CD4-positive, alpha-beta T cell treated with Interleukin-2 at 100 ng/mL for 4 hours (primary cell): ENCODE measurements at regions not wholly inside any gene's neighbourhood (a gene's known extent, or its start where the extent isn't known, plus 50 kb on each side); places are given as distances from the start of the nearest gene placed in this dataset.
A peak's percentile ranks its signal among the peaks of the same experiment; 100 is the strongest.
"Not testable (repeated sequence)": the region's sequence is repeated elsewhere in the genome, so short reads cannot be mapped to it uniquely, and the experiment has no call there.

ENCODE experiments used
- DNase-seq: peaks from one replicate; pipeline ENCODE4 v3.0.0-alpha.2; 2020; ENCODE audit warnings: low spot score

DNA sequence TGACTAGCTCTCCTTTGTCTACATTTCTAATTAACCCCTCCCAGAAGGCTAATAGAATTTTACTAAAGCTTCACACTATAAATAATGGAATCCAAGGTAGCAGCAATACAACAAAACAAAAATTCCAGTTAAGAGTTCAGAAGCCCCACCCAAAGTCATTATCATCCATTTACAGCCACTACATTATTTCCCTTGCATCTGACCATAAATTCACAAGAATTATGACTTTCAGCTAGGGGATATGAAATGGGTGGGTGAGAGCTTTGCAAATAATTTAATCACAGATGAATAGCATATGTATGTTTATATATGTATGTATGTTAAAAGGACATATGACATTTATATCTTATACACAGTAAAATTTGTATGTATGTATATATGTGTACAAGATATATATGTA is 65.3 kb upstream of the PTGDR start:
- no peak for DNase-seq

DNA sequence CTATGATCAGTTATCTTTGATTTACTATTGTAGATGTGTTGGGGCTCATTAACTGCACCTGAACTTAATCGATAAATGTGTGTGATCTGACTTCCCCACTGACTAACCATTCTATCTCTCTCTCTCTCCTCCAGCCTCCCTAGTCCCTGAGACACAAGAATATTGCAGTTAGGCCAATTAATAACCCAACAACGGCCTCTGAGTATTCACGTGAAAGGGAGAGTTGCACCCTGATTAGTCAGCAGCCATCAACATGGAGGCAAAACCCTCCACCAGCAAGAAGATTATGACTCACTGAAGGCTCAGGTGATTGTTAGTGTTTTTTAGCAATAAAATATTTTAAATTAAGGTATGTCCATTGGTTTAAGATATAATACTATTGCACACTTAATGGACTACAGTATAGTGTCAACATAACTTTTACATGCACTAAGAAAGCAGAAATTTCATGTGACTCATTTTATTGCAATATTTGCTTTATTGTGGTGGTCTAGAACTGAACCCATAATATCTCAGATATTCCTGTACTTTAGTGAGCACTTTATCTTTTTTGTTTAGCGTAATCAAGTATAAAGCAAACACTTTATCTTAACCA is 77.1 kb upstream of the PTGDR start:
- no peak for DNase-seq

GRCh38 chr14:52189325-52189724 is 78.2 kb upstream of the PTGDR start:
- DNase-seq = no peak

DNA sequence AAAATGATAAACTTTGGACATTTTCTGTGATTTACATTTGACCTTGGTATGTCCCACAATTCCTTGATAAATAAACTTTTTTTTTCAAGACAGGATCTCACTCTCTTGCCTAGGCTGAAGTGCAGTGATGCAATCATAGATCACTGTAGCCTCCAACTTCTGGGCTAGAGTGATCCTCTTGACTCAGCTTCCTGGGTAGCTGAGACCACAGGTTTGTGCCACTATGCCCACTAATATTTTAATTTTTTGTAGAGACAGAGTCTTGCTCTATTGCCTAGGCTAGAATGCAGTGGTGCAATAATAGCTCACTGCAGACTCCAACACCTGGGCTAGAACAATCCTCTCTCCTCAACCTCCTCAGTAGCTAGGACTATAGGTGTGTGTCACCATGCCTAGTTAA is 79.1 kb upstream of the PTGDR start:
- DNase-seq = no peak

DNA sequence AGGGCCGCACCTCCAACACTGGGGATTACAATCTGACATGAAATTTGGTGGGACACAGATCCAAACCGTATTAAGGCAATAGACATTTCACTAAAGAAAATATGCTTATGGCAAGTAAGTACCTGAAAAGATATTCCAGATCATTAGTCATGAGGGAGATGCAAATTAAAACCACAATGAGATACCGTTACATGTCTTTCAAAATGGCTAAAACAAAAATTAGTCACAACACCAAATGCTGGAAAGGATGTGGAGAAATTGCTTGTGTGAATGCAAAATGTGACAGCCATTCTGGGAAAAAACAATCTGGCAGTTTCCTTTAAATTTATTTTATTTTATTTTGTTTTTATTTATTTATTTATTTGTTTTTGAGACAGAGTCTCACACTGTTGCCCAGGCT is 82.3 kb upstream of the PTGDR start:
- no peak for DNase-seq

GRCh38 chr14:52182853-52183252 is 84.6 kb upstream of the PTGDR start:
- no peak for DNase-seq

DNA sequence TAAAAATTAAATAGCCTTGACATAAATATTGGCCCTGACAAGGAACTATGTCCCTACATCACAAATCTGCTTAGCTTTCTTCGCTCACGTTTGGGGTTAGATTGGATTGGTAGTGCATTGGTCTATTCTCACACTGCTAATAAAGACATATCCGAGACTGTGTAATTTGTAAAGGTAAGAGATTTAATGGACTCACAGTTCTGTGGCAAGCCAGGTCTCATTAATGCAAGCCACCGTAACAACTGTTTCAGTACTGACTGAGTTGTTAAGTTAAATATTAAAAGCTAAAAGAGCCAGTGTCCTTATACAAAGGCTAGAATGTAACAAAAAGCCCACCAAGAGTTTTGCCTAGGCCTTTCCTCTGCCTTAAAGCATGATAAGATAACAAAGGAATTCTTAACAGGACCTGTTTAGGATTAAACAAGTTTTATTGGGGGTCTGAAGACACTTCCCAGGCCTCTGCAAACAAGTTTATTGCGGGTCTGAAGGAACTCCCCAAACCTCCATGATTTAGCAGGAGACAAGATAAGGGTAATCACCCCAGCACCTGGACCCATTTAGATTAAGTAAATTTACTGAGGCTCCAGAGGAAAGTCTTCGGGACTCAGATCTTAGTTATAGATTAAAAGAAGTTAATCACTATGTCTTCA is 88.2 kb upstream of the PTGDR start:
- DNase-seq = no peak

GRCh38 chr14:52175982-52176502 is 91.5 kb upstream of the PTGDR start:
- peak; percentile 62 for DNase-seq

- DNase-seq = not testable (repeated sequence)
These were observed 95.6 kb upstream of the PTGDR start for GRCh38 chr14:52171932-52172331.

DNA sequence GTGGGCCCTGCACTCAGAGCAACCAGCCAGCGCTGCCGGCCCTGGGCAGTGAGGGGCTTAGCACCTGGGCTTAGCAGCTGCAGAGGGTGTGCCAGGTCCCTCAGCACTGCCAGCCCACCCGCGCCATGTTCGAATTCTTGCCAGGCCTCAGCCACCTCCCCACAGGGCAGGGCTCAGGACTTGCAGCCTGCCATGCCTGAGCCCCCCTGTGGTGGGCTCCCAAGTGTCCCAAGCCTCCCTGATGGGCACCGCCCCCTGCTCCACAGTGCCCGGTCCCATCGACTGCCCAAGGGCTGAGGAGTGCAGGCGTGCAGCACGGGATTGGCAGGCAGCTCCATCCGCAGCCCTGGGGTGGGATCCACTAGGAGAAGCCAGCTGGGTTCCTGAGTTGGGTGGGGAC is 98.0 kb upstream of the NID2 start:
- no peak for DNase-seq

DNA sequence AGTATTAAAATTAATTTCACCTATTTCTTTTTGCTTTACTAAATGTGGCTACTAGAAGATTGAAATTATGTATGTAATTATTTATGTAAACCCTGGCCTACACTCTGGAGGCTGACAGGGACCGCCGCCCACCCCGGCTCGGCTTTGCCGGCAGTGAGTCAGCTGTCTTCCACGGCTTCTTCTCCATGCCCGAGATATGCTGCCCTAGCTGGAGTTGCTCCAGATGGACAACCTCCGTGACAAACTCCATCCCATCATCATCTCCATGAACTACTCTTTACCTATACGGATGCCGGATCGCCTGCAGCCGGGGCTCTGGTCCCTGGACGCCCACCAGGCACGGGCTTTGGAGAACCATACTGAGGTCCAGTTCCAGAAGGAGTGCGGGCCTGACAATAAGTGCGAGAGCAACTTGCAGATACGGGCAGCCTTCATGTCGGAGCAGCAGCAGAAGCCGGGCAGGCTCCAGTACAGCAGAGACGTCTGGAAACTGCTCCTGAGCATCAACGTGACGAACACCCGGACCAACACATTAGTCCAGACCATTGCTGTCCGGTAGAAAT is 86.9 kb upstream of the NID2 start:
- DNase-seq = no peak

- peak; percentile 26 for DNase-seq
These were observed 86.3 kb upstream of the NID2 start for GRCh38 chr14:52154992-52155650.

- peak; percentile 19 for DNase-seq
These were observed 85.1 kb upstream of the NID2 start for GRCh38 chr14:52153939-52154338.

- DNase-seq = no peak
These were observed 81.3 kb upstream of the NID2 start for GRCh38 chr14:52150162-52150561.

DNA sequence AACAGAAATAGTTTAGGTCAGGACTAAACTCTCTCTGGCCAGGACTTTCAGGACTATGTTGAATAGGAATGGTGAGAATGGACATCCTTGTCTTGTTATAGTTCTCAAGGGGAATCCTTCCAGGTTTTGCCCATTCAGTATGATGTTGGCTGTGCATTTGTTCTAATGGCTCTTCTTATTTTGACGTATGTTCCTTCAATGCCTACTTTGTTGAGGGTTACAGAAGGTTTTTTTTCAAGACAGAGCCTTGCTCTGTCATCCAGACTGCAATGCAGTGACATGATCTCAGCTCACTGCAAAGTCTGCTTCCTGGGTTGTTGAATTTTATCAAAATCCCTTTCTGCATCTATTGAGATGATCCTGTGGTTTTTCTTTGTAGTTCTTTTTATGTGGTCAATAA is 79.5 kb upstream of the NID2 start:
- DNase-seq = no peak

DNA sequence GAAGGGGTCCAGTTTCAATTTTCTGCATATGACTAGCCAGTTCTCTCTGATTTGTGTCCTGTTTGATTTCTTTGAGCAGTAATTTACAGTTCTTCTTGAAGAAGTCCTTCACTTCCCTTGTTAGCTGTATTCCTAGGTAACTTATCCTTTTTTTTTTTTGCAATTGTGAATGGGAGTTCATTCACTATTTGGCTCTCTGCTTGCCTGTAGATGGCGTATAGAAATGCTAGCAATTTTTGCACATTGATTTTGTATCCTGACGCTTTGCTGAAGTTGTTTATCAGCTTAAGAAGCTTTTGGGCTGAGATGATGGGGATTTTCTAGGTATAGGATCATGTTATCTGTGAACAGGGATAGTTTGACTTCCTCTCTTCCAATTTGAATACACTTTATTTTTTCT is 77.6 kb upstream of the NID2 start:
- no peak for DNase-seq

- not testable (repeated sequence) for DNase-seq
These were observed 75.2 kb upstream of the NID2 start for GRCh38 chr14:52144099-52144498.

DNA sequence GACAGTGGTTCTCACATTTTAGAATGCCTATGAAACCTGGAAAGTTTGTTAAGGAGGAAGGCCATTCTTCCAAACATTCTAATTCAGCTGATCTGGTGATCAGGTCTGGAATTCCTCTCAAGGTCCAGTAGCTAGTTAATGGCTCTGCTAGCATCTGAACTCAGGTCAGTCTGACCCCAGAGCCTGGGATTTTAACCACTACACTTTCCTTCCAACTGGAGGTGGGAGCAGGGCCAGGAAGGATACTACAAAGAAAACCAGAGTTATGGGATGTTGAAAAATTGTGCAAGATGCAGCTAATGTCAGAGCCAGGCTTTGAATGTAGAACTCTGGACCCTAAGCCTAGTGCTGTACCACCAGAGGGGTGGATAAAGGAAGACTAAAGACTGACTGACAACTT is 73.6 kb upstream of the NID2 start:
- DNase-seq = no peak

DNA sequence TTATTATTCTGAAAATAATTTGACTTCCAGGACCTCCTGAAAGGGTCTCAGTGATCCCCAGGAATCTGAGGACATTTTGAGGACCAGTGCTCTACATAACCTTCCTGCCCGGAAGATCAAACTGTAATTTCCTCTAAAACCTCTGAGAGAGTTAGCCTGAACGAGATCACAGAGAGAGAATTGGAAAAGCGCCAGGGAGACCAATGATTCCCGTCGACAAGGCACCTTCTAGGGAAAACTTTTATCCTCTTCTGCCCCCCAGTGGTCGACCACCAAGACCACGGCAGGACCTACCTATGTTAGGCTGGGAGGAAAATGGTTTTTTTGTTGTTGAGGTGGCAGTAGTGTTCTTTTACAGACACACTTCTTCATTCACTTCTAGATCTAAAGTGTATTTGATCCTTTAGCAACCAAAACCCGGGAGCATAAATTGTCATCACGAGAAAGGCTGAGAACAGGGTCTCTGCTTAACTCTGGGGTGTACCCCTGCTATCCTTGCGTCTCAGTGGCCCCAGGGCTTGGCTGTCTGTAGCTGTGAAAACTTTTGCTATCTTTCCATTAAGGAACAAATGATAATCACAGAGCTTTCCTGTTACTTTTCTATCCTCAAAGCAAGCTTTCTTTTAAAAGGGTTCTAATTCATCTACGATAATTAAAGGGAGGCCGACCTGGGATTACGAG is 62.9 kb upstream of the NID2 start:
- DNase-seq = peak; percentile 55

DNA sequence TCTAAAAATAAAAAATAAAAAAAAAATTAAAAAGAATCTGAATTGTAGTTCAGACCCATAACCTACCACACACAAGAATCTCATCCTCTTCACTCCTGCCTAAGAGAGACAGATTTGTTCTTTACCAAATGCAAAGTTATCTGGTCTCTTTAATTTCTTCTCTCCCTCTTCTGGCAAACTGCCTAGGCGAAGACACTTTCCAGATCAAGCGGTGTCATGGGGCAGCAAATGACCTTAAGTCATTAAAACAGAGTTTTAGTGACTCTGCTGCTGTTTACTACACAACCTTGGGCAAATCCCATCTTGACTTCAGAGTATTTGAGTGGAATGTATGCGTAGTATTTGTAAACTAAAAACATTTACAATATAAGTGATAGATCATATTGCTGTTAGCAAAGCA is 60.9 kb upstream of the NID2 start:
- DNase-seq = no peak

DNA sequence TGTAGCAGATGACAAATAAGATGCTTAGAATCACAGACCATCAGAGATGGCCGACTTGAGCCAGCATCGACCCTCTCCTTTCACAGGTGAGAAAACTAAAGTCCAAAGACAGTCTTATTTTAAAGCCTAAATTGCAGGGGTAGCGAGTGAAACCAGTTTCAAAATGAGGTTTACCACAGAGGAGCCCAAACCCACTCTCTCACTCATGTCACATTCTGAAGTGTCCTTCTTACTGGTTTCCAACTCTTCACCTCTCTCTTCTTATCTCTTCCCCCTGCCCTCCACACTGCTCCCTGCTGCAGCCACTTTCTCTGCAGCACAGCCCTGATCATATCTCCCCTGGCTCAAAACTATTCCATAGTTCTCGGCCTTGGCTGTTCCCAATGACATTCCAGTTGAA is 57.0 kb upstream of the NID2 start:
- no peak for DNase-seq
